ENCODE measurements at regions not wholly inside any gene's neighbourhood (a gene's known extent, or its start where the extent isn't known, plus 50 kb on each side); places are given as distances from the start of the nearest gene placed in this dataset.
A peak's percentile ranks its signal among the peaks of the same experiment; 100 is the strongest.

DNA sequence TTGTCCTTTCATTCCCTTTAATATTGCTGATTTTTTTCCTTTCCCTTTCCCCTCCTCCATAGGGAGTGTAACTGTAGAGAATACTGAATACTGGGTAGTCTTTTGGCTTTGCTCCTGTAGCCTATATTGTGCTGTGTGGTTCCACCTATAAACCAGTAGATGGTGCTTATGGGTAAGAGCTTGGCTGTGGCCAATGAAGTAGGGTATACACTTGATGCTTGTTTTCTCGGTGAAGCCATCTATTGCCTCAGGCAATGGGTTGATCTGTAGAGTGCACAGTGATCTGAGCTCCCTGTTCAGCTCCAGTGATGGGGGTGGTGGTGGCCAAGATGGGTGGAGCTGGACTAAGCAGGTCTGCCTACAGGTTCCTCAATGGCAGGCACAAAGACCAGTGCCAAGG is 203.3 kb upstream of the IMPG1 start:
- no peaks in the 10 kb centered on the region for H3K36me3 ChIP-seq (ENCODE audit: control insufficient read depth in 2 of 2, extremely low read depth in 1 of 2, insufficient read depth in 2 of 2, low read length in 2 of 2)
- H3K27ac ChIP-seq (ENCODE audit: insufficient read depth, low read depth, low read length) = no peak overlapping the region
- H3K9ac ChIP-seq (replicated peaks; ENCODE audit: extremely low read depth, insufficient read depth, low read length) = no peak overlapping the region
- no peaks in the 10 kb centered on the region for H3K27me3 ChIP-seq (ENCODE audit: control insufficient read depth in 2 of 2, insufficient read depth in 2 of 2, low read length in 2 of 2)
- BruUV-seq (replicated peaks) = no TSS peak
- H3K9me1 ChIP-seq (replicated peaks; ENCODE audit: control insufficient read depth, extremely low read depth, insufficient read depth, low read length) = no peaks in the 10 kb centered on the region
- DNase-seq (ENCODE audit: low read depth, low spot score) = peak; percentile 1
- TF ChIP-seq POLR2AphosphoS5 (IDR thresholded peaks at IDR 0.05; ENCODE audit: insufficient read depth, low read depth, low read length) = no peak
- TF ChIP-seq, protein P1, sequence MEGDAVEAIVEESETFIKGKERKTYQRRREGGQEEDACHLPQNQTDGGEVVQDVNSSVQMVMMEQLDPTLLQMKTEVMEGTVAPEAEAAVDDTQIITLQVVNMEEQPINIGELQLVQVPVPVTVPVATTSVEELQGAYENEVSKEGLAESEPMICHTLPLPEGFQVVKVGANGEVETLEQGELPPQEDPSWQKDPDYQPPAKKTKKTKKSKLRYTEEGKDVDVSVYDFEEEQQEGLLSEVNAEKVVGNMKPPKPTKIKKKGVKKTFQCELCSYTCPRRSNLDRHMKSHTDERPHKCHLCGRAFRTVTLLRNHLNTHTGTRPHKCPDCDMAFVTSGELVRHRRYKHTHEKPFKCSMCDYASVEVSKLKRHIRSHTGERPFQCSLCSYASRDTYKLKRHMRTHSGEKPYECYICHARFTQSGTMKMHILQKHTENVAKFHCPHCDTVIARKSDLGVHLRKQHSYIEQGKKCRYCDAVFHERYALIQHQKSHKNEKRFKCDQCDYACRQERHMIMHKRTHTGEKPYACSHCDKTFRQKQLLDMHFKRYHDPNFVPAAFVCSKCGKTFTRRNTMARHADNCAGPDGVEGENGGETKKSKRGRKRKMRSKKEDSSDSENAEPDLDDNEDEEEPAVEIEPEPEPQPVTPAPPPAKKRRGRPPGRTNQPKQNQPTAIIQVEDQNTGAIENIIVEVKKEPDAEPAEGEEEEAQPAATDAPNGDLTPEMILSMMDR (IDR thresholded peaks at IDR 0.05; ENCODE audit: extremely low read depth in 1 of 2, insufficient read depth in 1 of 2, low read depth in 1 of 2, low read length in 2 of 2) = peak in 1 of 2 donors; percentile 7
- dilution Hi-C loops (cut with MboI; ENCODE audit: extremely low pct_ligation_motif_present, low sequenced_read_pairs) (no loop called here), intact Hi-C loops (cut with micrococcal nuclease) (loop anchor here (10.0 kb wide), 1 partner anchor 1179 kb away; no protein-coding TSS in a partner anchor)
- H3K79me2 ChIP-seq (ENCODE audit: control insufficient read depth, insufficient read depth, low read length) = no peaks in the 10 kb centered on the region
- FAIRE-seq = no peak
- H3K4me2 ChIP-seq (ENCODE audit: insufficient read depth, low read length) = no peak overlapping the region
- POLR2A ChIA-PET = no interaction called here
- no peak overlapping the region for H3K4me3 ChIP-seq (replicated peaks in 1 of 3; ENCODE audit: insufficient read depth in 1 of 3, low read depth in 1 of 3, low read length in 3 of 3)
- no peaks in the 10 kb centered on the region for H3K9me3 ChIP-seq (replicated peaks; ENCODE audit: control insufficient read depth, insufficient read depth, low read length)
- CTCF ChIA-PET = no interaction called here
- H3K4me1 ChIP-seq (ENCODE audit: control insufficient read depth, extremely low read depth, insufficient read depth, low read length) = no peaks in the 10 kb centered on the region
- H4K20me1 ChIP-seq (replicated peaks; ENCODE audit: control insufficient read depth, extremely low read depth, insufficient read depth, low read length) = no peaks in the 10 kb centered on the region
- no peak overlapping the region for H2AFZ ChIP-seq (ENCODE audit: low read depth, low read length)

DNA sequence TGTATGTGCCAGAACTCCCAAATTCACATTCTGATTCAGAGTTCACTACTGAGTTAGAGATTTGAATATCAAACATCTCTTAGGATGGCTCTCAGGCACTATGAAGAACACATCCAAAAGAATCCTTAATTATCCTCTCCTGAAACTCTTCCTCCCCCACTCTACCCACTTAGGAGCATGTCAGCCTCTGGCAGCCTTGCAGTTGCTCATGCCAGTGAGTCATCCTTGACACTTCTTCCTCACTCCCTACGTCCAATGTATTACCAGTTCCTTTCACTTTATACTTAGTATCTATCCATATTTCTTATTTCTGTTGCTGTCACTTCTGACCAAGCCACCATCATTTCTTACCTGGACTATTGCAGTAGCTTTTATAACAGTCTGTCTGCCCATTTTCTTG is 192.0 kb upstream of the IMPG1 start:
- H3K36me3 ChIP-seq (ENCODE audit: control insufficient read depth in 2 of 2, extremely low read depth in 1 of 2, insufficient read depth in 2 of 2, low read length in 2 of 2) = no peaks in the 10 kb centered on the region
- no peaks in the 10 kb centered on the region for H4K20me1 ChIP-seq (replicated peaks; ENCODE audit: control insufficient read depth, extremely low read depth, insufficient read depth, low read length)
- CTCF ChIA-PET = no interaction called here
- POLR2A ChIA-PET = no interaction called here
- DNase-seq (ENCODE audit: low read depth, low spot score) (no peak), FAIRE-seq (no peak)
- H3K4me3 ChIP-seq (replicated peaks in 1 of 3; ENCODE audit: insufficient read depth in 1 of 3, low read depth in 1 of 3, low read length in 3 of 3) = no peak overlapping the region
- peaks cover 2% of the 10 kb centered on the region for H3K9me3 ChIP-seq (replicated peaks; ENCODE audit: control insufficient read depth, insufficient read depth, low read length)
- no peak overlapping the region for H2AFZ ChIP-seq (ENCODE audit: low read depth, low read length)
- H3K4me2 ChIP-seq (ENCODE audit: insufficient read depth, low read length) = no peak overlapping the region
- H3K4me1 ChIP-seq (ENCODE audit: control insufficient read depth, extremely low read depth, insufficient read depth, low read length) = no peaks in the 10 kb centered on the region
- dilution Hi-C loops (cut with MboI; ENCODE audit: extremely low pct_ligation_motif_present, low sequenced_read_pairs) (no loop called here), intact Hi-C loops (cut with micrococcal nuclease) (no loop called here)
- TF ChIP-seq POLR2AphosphoS5 (IDR thresholded peaks at IDR 0.05; ENCODE audit: insufficient read depth, low read depth, low read length) = no peak
- TF ChIP-seq, protein P2, sequence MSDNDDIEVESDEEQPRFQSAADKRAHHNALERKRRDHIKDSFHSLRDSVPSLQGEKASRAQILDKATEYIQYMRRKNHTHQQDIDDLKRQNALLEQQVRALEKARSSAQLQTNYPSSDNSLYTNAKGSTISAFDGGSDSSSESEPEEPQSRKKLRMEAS (IDR thresholded peaks at IDR 0.05; ENCODE audit: insufficient read depth, insufficient read length) = no peak
- TF ChIP-seq, protein P1 (IDR thresholded peaks at IDR 0.05; ENCODE audit: extremely low read depth in 1 of 2, insufficient read depth in 1 of 2, low read depth in 1 of 2, low read length in 2 of 2) = no peak
- TF ChIP-seq JUN (IDR thresholded peaks at IDR 0.05; ENCODE audit: borderline replicate concordance, insufficient read depth, insufficient read length, low read depth) = no peak
- no peak for TF ChIP-seq FOS (IDR thresholded peaks at IDR 0.05; ENCODE audit: borderline replicate concordance, insufficient read depth, low read length)
- no peak for TF ChIP-seq MYC (IDR thresholded peaks at IDR 0.05; ENCODE audit: low read depth, low read length)
- TF ChIP-seq POLR2A (IDR thresholded peaks at IDR 0.05; ENCODE audit: low read depth, low read length) = no peak
- TF ChIP-seq EZH2 (IDR thresholded peaks at IDR 0.05; ENCODE audit: borderline replicate concordance, low read depth, low read length, severe bottlenecking) = no peak
- TF ChIP-seq GATA2 (IDR thresholded peaks at IDR 0.05; ENCODE audit: insufficient read depth, insufficient read length, low read depth, low read length) = no peak
- H3K27me3 ChIP-seq (ENCODE audit: control insufficient read depth in 2 of 2, insufficient read depth in 2 of 2, low read length in 2 of 2) = no peaks in the 10 kb centered on the region
- no peaks in the 10 kb centered on the region for H3K9me1 ChIP-seq (replicated peaks; ENCODE audit: control insufficient read depth, extremely low read depth, insufficient read depth, low read length)
- BruUV-seq (replicated peaks) = no TSS peak
- no peak overlapping the region for H3K27ac ChIP-seq (ENCODE audit: insufficient read depth, low read depth, low read length)
- H3K9ac ChIP-seq (replicated peaks; ENCODE audit: extremely low read depth, insufficient read depth, low read length) = no peak overlapping the region
- H3K79me2 ChIP-seq (ENCODE audit: control insufficient read depth, insufficient read depth, low read length) = no peaks in the 10 kb centered on the region

Data from endothelial cell of umbilical vein (primary cell).